ENCODE measurements at regions not wholly inside any gene's neighbourhood (a gene's known extent, or its start where the extent isn't known, plus 50 kb on each side); places are given as distances from the start of the nearest gene placed in this dataset.

DNA sequence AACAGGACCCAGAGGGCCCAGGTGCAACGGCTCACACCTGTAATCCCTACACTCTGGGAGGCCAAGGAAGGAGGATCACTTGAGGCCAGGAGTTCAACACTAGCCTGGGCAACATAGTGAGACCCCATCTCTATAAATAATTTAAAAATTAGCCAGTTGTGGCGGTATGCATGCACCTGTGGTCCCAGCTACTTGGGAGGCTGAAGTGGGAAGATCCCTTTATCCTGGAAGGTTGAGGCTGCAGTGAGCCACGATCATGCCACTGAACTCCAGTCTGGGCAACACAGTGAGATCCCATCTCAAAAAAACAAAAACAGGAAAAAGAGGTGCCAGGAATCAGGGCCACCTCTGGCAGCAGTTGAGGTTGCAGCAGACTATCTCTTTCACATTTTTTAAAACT, 85.7 kb upstream of the NUDT7 start:
- no peaks in the 10 kb centered on the region for H3K9me2 ChIP-seq (ENCODE audit: low read depth, low read length)
- no peak overlapping the region for H3K4me2 ChIP-seq (ENCODE audit: low read length)
- no peaks in the 10 kb centered on the region for H3K9me3 ChIP-seq (ENCODE audit: low read length)
- no peaks in the 10 kb centered on the region for H3K4me1 ChIP-seq (ENCODE audit: insufficient read depth, low read length, severe bottlenecking)
- no peak overlapping the region for H2AFZ ChIP-seq (ENCODE audit: low read length)
- no peaks in the 10 kb centered on the region for H4K20me1 ChIP-seq (ENCODE audit: insufficient read depth, low read length)
- H3K27me3 ChIP-seq (ENCODE audit: insufficient read depth, low read length): no peaks in the 10 kb centered on the region
- H3K9ac ChIP-seq (ENCODE audit: low read length): no peak overlapping the region
- H3K36me3 ChIP-seq (ENCODE audit: insufficient read depth, low read length): no peaks in the 10 kb centered on the region
- H3K4me3 ChIP-seq (ENCODE audit: low read depth, low read length, poor library complexity, severe bottlenecking): no peak overlapping the region
- no peaks in the 10 kb centered on the region for H3F3A ChIP-seq (ENCODE audit: insufficient read depth, low read length)
- no peak overlapping the region for H3K27ac ChIP-seq (ENCODE audit: low read depth, low read length, poor library complexity, severe bottlenecking)
- H3K79me2 ChIP-seq (ENCODE audit: insufficient read depth, low read length): no peaks in the 10 kb centered on the region
- no peak for TF ChIP-seq EZH2 (IDR thresholded peaks at IDR 0.05; ENCODE audit: borderline replicate concordance, low read length)
- TF ChIP-seq, protein P1, sequence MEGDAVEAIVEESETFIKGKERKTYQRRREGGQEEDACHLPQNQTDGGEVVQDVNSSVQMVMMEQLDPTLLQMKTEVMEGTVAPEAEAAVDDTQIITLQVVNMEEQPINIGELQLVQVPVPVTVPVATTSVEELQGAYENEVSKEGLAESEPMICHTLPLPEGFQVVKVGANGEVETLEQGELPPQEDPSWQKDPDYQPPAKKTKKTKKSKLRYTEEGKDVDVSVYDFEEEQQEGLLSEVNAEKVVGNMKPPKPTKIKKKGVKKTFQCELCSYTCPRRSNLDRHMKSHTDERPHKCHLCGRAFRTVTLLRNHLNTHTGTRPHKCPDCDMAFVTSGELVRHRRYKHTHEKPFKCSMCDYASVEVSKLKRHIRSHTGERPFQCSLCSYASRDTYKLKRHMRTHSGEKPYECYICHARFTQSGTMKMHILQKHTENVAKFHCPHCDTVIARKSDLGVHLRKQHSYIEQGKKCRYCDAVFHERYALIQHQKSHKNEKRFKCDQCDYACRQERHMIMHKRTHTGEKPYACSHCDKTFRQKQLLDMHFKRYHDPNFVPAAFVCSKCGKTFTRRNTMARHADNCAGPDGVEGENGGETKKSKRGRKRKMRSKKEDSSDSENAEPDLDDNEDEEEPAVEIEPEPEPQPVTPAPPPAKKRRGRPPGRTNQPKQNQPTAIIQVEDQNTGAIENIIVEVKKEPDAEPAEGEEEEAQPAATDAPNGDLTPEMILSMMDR (IDR thresholded peaks at IDR 0.05; ENCODE audit: low read length): no peak

DNA sequence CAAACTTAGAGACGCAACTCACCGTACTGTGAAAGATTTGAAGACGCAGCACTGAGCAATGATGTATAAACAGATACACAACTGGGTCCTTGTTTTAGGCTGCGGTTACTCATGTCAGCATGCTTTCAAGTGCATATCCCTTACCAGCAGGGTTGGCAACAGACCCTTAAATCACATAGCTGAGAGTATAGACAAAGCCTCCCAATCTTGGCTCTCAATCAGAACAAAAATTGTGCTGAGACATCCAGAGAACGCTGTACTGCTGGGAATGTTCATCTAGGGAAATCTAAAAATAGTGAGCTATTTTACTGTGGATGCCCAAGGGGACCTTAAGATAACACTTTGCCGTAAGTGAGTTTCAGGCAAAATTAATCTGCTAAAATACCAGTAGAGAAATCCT, 84.4 kb upstream of the NUDT7 start:
- no peak overlapping the region for H2AFZ ChIP-seq (ENCODE audit: low read length)
- no peaks in the 10 kb centered on the region for H3K79me2 ChIP-seq (ENCODE audit: insufficient read depth, low read length)
- H3F3A ChIP-seq (ENCODE audit: insufficient read depth, low read length): no peaks in the 10 kb centered on the region
- no peak overlapping the region for H3K4me3 ChIP-seq (ENCODE audit: low read depth, low read length, poor library complexity, severe bottlenecking)
- no peak overlapping the region for H3K4me2 ChIP-seq (ENCODE audit: low read length)
- H3K27ac ChIP-seq (ENCODE audit: low read depth, low read length, poor library complexity, severe bottlenecking): no peak overlapping the region
- H3K36me3 ChIP-seq (ENCODE audit: insufficient read depth, low read length): no peaks in the 10 kb centered on the region
- no peaks in the 10 kb centered on the region for H3K27me3 ChIP-seq (ENCODE audit: insufficient read depth, low read length)
- no peaks in the 10 kb centered on the region for H3K9me2 ChIP-seq (ENCODE audit: low read depth, low read length)
- H3K9ac ChIP-seq (ENCODE audit: low read length): no peak overlapping the region
- H3K9me3 ChIP-seq (ENCODE audit: low read length): no peaks in the 10 kb centered on the region
- no peaks in the 10 kb centered on the region for H4K20me1 ChIP-seq (ENCODE audit: insufficient read depth, low read length)
- H3K4me1 ChIP-seq (ENCODE audit: insufficient read depth, low read length, severe bottlenecking): no peaks in the 10 kb centered on the region
- no peak for TF ChIP-seq EZH2 (IDR thresholded peaks at IDR 0.05; ENCODE audit: borderline replicate concordance, low read length)
- TF ChIP-seq, protein P1 (IDR thresholded peaks at IDR 0.05; ENCODE audit: low read length): no peak

DNA sequence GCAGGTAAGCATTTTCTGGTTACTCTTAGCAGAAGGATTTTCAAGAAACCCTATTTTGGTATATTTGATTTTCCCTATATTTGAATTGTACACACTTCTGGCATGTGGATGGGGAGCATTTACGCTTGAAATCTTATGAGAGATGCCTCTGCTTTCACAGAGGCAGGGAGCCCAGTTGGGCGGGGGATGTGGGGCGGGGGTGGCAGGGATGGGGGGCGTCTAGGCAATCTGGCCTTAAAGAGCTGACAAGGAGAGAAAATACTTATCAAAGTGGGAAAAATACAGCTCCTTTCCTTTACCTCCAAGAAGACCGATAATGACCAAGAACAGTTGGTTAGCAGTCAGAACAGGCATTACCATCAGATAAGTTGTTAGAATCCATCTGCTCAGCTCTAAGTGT, 79.1 kb upstream of the NUDT7 start:
- TF ChIP-seq, protein P1 (IDR thresholded peaks at IDR 0.05; ENCODE audit: low read length): no peak
- no peak for TF ChIP-seq EZH2 (IDR thresholded peaks at IDR 0.05; ENCODE audit: borderline replicate concordance, low read length)
- H3K9ac ChIP-seq (ENCODE audit: low read length): no peak overlapping the region
- H3K27ac ChIP-seq (ENCODE audit: low read depth, low read length, poor library complexity, severe bottlenecking): no peak overlapping the region

More for the DNA sequence above, 79.1 kb upstream of the NUDT7 start:
- H4K20me1 ChIP-seq (ENCODE audit: insufficient read depth, low read length): no peaks in the 10 kb centered on the region
- no peaks in the 10 kb centered on the region for H3K9me2 ChIP-seq (ENCODE audit: low read depth, low read length)
- no peaks in the 10 kb centered on the region for H3K79me2 ChIP-seq (ENCODE audit: insufficient read depth, low read length)
- H3K9me3 ChIP-seq (ENCODE audit: low read length): no peaks in the 10 kb centered on the region
- no peak overlapping the region for H3K4me3 ChIP-seq (ENCODE audit: low read depth, low read length, poor library complexity, severe bottlenecking)
- no peaks in the 10 kb centered on the region for H3K27me3 ChIP-seq (ENCODE audit: insufficient read depth, low read length)
- no peaks in the 10 kb centered on the region for H3K36me3 ChIP-seq (ENCODE audit: insufficient read depth, low read length)
- no peaks in the 10 kb centered on the region for H3F3A ChIP-seq (ENCODE audit: insufficient read depth, low read length)
- no peak overlapping the region for H3K4me2 ChIP-seq (ENCODE audit: low read length)
- H2AFZ ChIP-seq (ENCODE audit: low read length): no peak overlapping the region
- H3K4me1 ChIP-seq (ENCODE audit: insufficient read depth, low read length, severe bottlenecking): no peaks in the 10 kb centered on the region
